ENCODE measurements at regions not wholly inside any gene's neighbourhood (a gene's known extent, or its start where the extent isn't known, plus 50 kb on each side); places are given as distances from the start of the nearest gene placed in this dataset.
"Not testable (repeated sequence)": the region's sequence is repeated elsewhere in the genome, so short reads cannot be mapped to it uniquely, and the experiment has no call there.

GRCh38 chr3:84277562-84278224 lies 681.1 kb upstream of the CADM2 start:
- H3K9me3 ChIP-seq (ENCODE audit: insufficient read depth, low read depth, low read length): no peaks in the 10 kb centered on the region
- no peak overlapping the region for H3K9ac ChIP-seq (ENCODE audit: low read depth, low read length)
- H3K27me3 ChIP-seq (ENCODE audit: insufficient read depth, low read length): no peaks in the 10 kb centered on the region
- no peaks in the 10 kb centered on the region for H3K4me1 ChIP-seq (ENCODE audit: insufficient read depth, low read length)
- H3K4me3 ChIP-seq (ENCODE audit: low read length): no peak overlapping the region
- no peak overlapping the region for H3K27ac ChIP-seq (ENCODE audit: low read length)
- no peaks in the 10 kb centered on the region for H3K36me3 ChIP-seq (ENCODE audit: insufficient read depth, low read depth, low read length)

- Histone ChIP-seq H3K4me1 (ENCODE audit: insufficient read depth, low read length) (no peaks in the 10 kb centered on the region), H3K9me3 (ENCODE audit: insufficient read depth, low read depth, low read length) (no peaks in the 10 kb centered on the region), H3K4me3 (ENCODE audit: low read length) (no peak overlapping the region), H3K36me3 (ENCODE audit: insufficient read depth, low read depth, low read length) (no peaks in the 10 kb centered on the region), H3K9ac (ENCODE audit: low read depth, low read length) (no peak overlapping the region), H3K27me3 (ENCODE audit: insufficient read depth, low read length) (no peaks in the 10 kb centered on the region), H3K27ac (ENCODE audit: low read length) (no peak overlapping the region)
Observed at GRCh38 chr3:84292128-84292527, 666.7 kb upstream of the CADM2 start.

GRCh38 chr3:84299329-84299728 lies 659.5 kb upstream of the CADM2 start:
- Histone ChIP-seq H3K27ac (ENCODE audit: low read length) (no peak overlapping the region), H3K27me3 (ENCODE audit: insufficient read depth, low read length) (no peaks in the 10 kb centered on the region), H3K9me3 (ENCODE audit: insufficient read depth, low read depth, low read length) (no peaks in the 10 kb centered on the region), H3K4me3 (ENCODE audit: low read length) (no peak overlapping the region), H3K36me3 (ENCODE audit: insufficient read depth, low read depth, low read length) (no peaks in the 10 kb centered on the region), H3K4me1 (ENCODE audit: insufficient read depth, low read length) (no peaks in the 10 kb centered on the region), H3K9ac (ENCODE audit: low read depth, low read length) (no peak overlapping the region)

GRCh38 chr3:84304214-84304613 lies 654.6 kb upstream of the CADM2 start:
- H3K4me3 ChIP-seq (ENCODE audit: low read length): no peak overlapping the region
- H3K9me3 ChIP-seq (ENCODE audit: insufficient read depth, low read depth, low read length): no peaks in the 10 kb centered on the region
- no peaks in the 10 kb centered on the region for H3K27me3 ChIP-seq (ENCODE audit: insufficient read depth, low read length)
- no peaks in the 10 kb centered on the region for H3K4me1 ChIP-seq (ENCODE audit: insufficient read depth, low read length)
- no peak overlapping the region for H3K27ac ChIP-seq (ENCODE audit: low read length)
- H3K36me3 ChIP-seq (ENCODE audit: insufficient read depth, low read depth, low read length): no peaks in the 10 kb centered on the region
- no peak overlapping the region for H3K9ac ChIP-seq (ENCODE audit: low read depth, low read length)

GRCh38 chr3:84307339-84307738 lies 651.5 kb upstream of the CADM2 start:
- H3K27ac ChIP-seq (ENCODE audit: low read length): no peak overlapping the region
- H3K36me3 ChIP-seq (ENCODE audit: insufficient read depth, low read depth, low read length): no peaks in the 10 kb centered on the region
- H3K27me3 ChIP-seq (ENCODE audit: insufficient read depth, low read length): no peaks in the 10 kb centered on the region
- H3K4me1 ChIP-seq (ENCODE audit: insufficient read depth, low read length): no peaks in the 10 kb centered on the region
- H3K4me3 ChIP-seq (ENCODE audit: low read length): no peak overlapping the region
- no peaks in the 10 kb centered on the region for H3K9me3 ChIP-seq (ENCODE audit: insufficient read depth, low read depth, low read length)
- no peak overlapping the region for H3K9ac ChIP-seq (ENCODE audit: low read depth, low read length)

GRCh38 chr3:84308379-84308778 lies 650.4 kb upstream of the CADM2 start:
- no peaks in the 10 kb centered on the region for H3K27me3 ChIP-seq (ENCODE audit: insufficient read depth, low read length)
- no peak overlapping the region for H3K4me3 ChIP-seq (ENCODE audit: low read length)
- H3K27ac ChIP-seq (ENCODE audit: low read length): no peak overlapping the region
- no peaks in the 10 kb centered on the region for H3K9me3 ChIP-seq (ENCODE audit: insufficient read depth, low read depth, low read length)
- H3K4me1 ChIP-seq (ENCODE audit: insufficient read depth, low read length): no peaks in the 10 kb centered on the region
- H3K9ac ChIP-seq (ENCODE audit: low read depth, low read length): no peak overlapping the region
- no peaks in the 10 kb centered on the region for H3K36me3 ChIP-seq (ENCODE audit: insufficient read depth, low read depth, low read length)

GRCh38 chr3:84318273-84318809 lies 640.4 kb upstream of the CADM2 start:
- Histone ChIP-seq H3K36me3 (ENCODE audit: insufficient read depth, low read depth, low read length) (no peaks in the 10 kb centered on the region), H3K4me1 (ENCODE audit: insufficient read depth, low read length) (no peaks in the 10 kb centered on the region), H3K27ac (ENCODE audit: low read length) (no peak overlapping the region), H3K27me3 (ENCODE audit: insufficient read depth, low read length) (no peaks in the 10 kb centered on the region), H3K9me3 (ENCODE audit: insufficient read depth, low read depth, low read length) (no peaks in the 10 kb centered on the region), H3K4me3 (ENCODE audit: low read length) (no peak overlapping the region), H3K9ac (ENCODE audit: low read depth, low read length) (no peak overlapping the region)

- not testable (repeated sequence) for H3K9ac ChIP-seq (ENCODE audit: low read depth, low read length); H3K36me3 ChIP-seq (ENCODE audit: insufficient read depth, low read depth, low read length); H3K4me3 ChIP-seq (ENCODE audit: low read length); H3K27me3 ChIP-seq (ENCODE audit: insufficient read depth, low read length); H3K27ac ChIP-seq (ENCODE audit: low read length); H3K9me3 ChIP-seq (ENCODE audit: insufficient read depth, low read depth, low read length); H3K4me1 ChIP-seq (ENCODE audit: insufficient read depth, low read length)
Observed at GRCh38 chr3:84365563-84366278, 593.1 kb upstream of the CADM2 start.
